ENCODE measurements at regions not wholly inside any gene's neighbourhood (a gene's known extent, or its start where the extent isn't known, plus 50 kb on each side); places are given as distances from the start of the nearest gene placed in this dataset.

GRCh38 chr17:77421630-77421972 lies 280.8 kb downstream of the SEC14L1 start:
- no peak for DNase-seq

GRCh38 chr17:77422104-77422747 lies 281.5 kb downstream of the SEC14L1 start:
- DNase-seq: no peak

DNA sequence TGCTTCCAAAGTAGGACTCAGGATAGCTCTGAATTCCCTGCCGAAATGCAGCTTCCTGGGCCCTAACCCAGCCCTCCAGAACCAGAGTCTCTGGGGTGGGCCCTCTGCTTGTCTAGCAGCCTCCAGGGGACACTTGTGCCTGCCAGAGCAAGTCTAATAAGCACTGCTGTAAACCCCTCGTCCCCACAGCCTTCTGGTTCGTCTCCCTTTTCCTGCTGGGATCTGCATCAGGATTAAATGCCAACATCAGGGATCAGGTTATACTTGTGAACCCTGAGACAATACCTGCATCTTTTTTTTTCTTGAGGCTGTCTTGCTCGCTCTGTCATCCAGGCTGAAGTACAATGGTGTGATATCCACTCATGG lies 282.0 kb downstream of the SEC14L1 start:
- DNase-seq: no peak

DNA sequence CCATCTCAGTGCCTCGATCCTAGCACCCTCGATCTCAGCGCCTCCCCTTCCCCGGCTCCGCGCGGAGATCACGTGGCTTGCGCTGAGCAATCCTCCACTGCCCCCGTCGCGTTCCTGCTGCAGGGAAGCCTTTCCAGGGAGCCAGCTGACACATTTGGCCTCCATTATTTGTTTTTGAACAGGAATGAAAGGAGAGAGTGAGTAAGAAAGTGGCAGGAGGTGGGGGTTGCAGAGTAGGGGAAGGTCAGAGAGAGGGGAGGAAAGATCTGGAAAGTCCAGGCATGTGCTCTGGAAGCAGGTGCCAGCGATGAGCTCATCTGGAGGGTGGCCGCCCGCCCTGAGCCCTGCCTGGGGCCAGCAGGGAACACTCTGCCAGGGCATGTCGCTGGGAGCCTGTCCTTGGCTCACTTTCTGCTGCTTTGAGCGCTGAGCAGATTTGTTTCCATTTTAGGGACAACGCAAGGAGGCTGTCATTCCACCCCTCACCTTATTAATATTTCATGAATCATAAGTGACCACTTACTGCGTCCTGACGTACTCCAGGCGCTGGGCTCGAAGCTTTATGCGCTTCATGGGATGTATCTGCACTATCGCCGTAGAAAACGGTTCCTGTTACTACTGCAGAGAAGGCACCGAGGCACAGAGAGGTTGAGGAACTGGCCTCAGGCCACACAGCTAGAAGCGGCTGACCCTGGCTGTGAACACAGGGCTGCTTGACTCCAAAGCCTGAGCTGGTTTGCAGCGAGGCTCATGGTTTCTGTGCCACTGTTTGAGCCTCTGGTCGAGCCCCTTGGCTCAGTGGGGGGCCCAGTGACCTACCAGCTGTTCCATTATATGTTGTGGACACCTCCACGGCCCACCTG lies 283.1 kb downstream of the SEC14L1 start:
- no peak for DNase-seq

GRCh38 chr17:77424585-77425344 lies 284.0 kb downstream of the SEC14L1 start:
- DNase-seq: no peak

- no peak for DNase-seq
Measured at GRCh38 chr17:77425348-77425747, 284.6 kb downstream of the SEC14L1 start.

GRCh38 chr17:77425791-77426641 lies 285.2 kb downstream of the SEC14L1 start:
- no peak for DNase-seq

DNA sequence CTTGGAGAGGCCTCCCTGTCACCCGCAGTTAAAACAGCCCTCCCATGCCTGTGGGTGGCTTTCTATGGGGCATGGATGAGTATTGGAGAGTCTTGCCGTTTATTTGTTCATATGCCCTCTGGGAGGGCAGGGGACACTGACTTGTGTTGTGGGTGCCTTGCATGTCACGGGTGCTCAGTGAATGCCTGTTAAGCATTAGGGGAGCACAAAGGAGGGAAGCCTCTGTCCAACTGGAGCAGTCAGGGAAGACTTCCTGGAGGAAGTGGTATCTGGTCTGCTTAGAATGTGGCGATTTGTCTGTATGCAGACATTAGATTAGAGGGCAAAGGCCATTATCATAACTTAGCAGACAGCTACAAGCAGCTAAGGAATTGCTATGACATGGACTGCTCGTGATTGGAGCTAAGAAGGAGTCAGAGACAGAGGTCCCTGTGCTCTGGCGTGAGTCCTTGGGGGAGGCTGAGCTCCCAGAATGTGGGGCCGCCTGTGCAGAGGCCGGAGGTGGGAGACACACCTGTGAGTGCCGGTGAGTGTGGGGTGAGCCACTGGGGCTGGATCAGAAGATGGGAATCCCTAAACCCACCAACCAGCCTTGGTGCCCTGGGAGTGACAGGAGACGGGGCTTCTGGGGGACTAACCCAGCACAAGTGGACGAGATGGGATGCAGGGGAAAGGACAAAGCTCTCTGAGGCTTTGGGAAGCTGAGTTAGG lies 286.1 kb downstream of the SEC14L1 start:
- no peak for DNase-seq

GRCh38 chr17:77427391-77427991 lies 286.7 kb downstream of the SEC14L1 start:
- no peak for DNase-seq

GRCh38 chr17:77428020-77428748 lies 287.4 kb downstream of the SEC14L1 start:
- no peak for DNase-seq

GRCh38 chr17:77428749-77429368 lies 288.1 kb downstream of the SEC14L1 start:
- no peak for DNase-seq

DNA sequence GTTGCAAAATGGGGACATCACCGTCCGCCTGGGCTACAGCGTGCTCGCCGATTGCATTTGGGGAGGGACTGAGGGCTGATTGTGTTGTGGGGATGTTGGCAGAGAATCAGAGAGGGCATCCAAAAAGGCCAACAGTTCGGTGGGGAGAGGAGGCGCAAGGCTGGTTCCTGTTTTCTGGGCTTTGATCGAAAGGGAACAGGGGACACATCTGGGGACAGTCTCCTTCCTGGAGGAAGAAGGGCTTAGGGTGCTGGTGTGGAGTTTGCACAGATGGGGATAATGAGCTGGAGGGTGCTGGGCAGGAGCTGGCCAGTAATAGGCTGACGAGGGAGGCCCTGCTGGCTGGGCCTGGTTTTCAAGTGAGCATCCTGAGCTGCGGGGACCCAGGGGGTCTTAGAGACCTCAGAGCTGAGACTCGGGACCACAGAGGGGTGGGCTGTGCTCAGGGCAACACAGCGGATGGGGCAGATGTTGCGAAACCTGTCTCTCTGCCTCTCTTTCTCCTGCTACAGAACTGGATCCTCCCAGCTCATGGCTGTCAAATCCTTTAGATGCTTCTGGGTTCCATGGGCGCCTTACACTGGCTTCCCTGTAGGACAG lies 288.7 kb downstream of the SEC14L1 start:
- DNase-seq: no peak

DNA sequence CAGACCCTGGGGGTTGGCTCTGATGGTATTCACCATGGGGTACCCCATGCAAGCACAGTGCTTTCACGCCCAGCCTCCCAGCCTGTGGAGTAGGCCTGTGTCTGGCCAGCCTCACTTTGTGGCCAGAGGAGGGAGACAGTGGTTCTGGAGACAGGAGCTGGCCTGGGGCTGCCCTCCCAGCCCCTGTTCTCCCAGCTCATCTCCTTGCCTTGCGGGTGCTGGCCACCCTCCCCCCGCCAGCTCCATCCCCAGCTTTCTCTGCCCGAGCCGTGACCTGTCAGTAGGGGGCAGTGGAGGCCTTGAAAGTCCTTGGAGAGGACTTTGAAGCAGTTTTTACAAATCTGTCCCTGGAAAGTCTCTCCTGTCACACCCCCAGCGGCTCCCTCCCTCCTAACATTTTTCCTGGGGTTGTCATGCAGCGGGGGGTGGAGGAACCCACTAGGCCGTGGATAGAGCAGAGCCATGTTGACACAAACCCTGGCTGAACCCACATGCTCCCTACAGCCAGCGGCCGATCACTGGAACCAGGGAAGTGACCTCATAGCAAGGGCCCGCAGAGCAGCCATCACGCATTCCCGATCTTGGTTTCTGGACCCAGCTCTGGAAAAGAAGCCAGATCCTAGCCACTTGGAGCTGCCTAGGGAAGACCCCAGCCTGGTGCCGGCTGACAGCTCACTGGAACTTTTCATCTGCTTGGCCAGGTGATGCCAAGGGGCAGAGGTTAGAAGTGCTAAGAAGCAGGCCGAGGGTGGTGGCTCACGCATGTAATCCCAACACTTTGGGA lies 289.4 kb downstream of the SEC14L1 start:
- peak; percentile 91 for DNase-seq

DNA sequence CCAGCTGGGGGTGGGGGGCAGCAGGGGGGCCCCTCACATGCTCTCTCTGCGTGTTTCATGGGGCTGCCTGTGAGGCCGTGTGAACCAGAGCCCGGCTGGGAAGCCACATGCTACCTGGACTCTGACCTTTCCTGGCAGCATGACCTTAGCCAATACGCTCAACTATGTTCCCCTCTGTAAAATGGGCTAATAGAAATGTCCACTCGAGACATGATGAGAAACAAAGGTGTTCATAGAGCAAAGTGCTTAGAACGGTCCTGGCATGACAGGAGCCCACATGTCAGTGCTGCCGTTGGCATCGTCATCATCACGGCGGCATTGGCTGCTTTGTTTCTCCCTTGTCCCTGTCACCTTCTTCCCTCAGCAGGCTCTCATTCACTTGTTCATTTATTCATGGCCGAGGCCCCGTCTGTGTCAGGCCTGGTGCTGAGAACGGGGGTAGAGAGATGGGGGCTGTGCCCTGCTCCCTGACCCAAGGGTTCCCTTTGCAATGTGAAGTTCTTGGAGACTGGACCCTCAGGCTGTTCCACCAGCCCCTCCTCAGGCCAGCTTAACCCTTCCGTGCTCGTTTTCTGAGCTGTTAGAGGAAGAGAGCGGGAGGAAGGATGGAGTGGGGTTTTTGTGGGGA lies 291.4 kb downstream of the SEC14L1 start:
- no peak for DNase-seq

GRCh38 chr17:77432742-77433141 lies 292.0 kb downstream of the SEC14L1 start:
- no peak for DNase-seq

- DNase-seq: peak; percentile 64
Measured at GRCh38 chr17:77433385-77434135, 292.8 kb downstream of the SEC14L1 start.

GRCh38 chr17:77434136-77435114 lies 293.7 kb downstream of the SEC14L1 start:
- DNase-seq: no peak

Measured in stimulated activated CD4-positive, alpha-beta T cell treated with anti-CD3 and anti-CD28 coated beads, Interleukin-4, amount 100 ng/mL, for 24 hours (primary cell).